CD4-positive, alpha-beta T cell treated with Interleukin-2 at 100 ng/mL for 4 hours (primary cell): ENCODE measurements at regions not wholly inside any gene's neighbourhood (a gene's known extent, or its start where the extent isn't known, plus 50 kb on each side); places are given as distances from the start of the nearest gene placed in this dataset.

Experiments used
- DNase-seq: peaks from one replicate; pipeline ENCODE4 v3.0.0-alpha.2; 2020; ENCODE audit warnings: low spot score

DNA sequence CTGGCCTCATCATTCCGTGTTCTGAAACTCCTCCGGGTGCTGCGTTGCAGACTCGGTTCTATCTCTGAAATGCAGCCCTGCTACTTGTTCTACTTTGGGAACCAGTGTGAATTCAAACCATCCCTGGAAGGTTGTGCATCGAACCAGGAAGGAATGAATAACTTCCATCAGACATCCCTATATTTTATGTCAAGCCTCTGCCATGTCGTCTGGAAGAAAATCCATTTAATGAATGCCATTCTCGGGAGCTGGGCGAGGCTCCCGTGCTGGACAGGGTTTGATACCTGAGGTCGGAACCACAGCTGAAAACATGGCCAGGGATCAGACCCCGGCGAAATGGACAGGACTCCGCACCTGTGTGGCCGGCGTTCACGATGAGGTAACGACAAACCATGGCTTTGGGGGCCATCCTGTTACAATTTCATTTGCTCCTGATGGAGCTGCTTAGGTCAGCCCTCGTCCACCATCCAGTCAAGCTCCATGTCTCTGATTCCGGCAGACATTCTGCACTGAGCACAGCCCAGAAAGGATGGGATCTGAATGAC, 821.6 kb downstream of the GALR1 start:
- DNase-seq: no peak

GRCh38 chr18:78071776-78072175, 822.1 kb downstream of the GALR1 start:
- DNase-seq: no peak

DNA sequence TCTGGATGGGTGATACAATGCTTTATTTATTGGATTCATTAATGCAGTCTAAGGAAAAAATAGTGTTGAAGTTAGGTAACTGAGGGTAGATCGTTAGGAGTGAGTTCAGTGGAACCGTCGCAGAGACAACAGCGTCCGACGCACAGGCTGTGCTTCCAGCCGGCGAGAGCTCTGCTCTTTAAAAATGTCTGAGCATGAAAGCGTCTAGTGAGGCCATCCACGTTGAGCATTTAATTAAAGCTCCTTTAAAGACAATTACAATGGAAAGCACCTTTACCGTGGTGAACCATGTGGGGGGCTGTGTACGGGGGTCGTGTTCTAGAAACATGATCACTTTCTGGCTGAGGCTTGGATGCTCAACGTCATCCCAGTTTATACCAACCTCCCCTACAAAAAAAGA, 822.7 kb downstream of the GALR1 start:
- no peak for DNase-seq

DNA sequence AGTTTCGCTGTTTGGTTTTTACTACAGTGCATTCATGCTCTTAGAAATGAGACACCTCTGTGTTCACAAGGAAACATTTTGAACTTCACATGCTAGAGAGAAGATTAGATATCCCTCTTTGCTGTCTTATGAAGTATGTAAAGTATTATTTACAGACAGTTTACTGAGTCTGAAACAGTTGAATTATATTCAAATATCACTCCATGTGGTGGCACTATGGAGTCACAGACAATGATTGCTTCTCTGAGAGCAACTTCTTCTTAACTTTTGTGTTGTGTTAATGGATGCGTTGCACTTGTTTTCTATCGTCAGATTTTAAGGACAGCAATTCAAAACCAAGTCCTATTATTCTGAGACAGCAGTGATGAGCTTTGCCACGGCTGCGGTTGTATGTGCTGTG, 823.6 kb downstream of the GALR1 start:
- no peak for DNase-seq

DNA sequence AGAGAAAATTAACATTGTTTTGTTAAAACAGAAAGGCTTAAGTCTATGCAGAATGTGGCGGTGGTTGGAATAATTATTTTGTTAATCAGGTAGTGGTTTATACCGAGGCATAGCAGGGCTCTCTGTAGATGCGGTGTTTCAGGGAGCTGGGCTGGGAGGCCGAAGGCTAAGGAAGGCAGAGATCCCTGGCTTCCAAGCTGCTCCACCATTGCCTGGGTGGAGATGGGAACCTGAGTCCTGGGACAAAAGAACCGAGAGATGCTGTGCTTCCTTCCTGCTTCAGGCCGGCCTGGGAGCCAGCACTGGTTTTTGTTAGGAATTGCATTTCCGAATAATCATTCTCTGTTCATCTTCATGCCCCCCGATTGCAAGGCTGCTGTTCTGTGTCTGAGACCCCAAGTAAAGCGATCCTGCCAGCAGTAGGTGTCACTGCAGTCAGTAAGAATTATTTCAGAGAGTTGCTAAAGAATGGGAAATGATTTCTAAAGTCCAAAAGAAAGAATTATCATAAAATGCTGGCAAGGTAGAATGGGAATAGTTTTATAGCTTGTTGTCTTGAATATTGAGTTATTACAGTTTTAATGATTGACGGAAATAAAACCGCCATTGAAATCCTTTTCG, 824.9 kb downstream of the GALR1 start:
- no peak for DNase-seq

DNA sequence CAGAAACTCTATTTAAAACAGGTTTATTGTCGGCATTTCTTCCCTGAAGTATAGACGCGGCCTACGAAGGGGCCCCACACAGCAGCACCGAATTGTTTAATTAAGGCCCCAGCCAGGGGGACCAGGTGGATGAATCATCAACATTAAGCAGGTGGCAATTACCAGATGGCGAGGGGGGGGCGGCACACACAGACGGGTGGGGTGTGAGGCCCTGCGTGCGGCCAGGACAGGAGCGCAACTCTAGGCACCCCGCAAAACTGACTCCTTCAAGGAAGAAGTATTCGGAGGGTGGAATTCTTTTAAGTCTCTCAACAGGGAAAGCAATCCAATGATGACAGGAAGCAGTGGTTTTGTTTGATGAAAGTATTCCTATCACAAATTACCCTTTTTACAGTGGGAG, 830.4 kb downstream of the GALR1 start:
- no peak for DNase-seq

- no peak for DNase-seq
Measured at GRCh38 chr18:78080761-78081160, 831.1 kb downstream of the GALR1 start.

DNA sequence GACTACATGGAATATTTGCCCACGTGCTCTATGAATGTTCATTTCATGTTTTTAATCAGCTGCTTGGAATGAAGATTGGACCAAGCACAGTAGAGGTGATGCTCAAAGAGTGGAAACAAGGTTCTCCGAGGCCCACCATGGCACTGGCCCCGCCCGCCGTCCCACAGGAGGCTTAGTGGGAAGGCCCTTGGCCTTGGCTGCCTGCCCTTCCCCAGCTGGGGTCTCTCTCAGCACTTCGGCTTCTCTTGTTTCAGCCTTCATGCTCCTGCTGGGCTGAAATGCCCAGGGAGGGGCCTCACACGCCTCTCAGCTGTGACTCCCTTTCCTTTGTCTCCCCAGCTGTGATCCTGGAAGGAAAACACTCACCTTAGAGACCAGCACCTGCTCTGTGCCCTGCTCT, 833.2 kb downstream of the GALR1 start:
- no peak for DNase-seq

DNA sequence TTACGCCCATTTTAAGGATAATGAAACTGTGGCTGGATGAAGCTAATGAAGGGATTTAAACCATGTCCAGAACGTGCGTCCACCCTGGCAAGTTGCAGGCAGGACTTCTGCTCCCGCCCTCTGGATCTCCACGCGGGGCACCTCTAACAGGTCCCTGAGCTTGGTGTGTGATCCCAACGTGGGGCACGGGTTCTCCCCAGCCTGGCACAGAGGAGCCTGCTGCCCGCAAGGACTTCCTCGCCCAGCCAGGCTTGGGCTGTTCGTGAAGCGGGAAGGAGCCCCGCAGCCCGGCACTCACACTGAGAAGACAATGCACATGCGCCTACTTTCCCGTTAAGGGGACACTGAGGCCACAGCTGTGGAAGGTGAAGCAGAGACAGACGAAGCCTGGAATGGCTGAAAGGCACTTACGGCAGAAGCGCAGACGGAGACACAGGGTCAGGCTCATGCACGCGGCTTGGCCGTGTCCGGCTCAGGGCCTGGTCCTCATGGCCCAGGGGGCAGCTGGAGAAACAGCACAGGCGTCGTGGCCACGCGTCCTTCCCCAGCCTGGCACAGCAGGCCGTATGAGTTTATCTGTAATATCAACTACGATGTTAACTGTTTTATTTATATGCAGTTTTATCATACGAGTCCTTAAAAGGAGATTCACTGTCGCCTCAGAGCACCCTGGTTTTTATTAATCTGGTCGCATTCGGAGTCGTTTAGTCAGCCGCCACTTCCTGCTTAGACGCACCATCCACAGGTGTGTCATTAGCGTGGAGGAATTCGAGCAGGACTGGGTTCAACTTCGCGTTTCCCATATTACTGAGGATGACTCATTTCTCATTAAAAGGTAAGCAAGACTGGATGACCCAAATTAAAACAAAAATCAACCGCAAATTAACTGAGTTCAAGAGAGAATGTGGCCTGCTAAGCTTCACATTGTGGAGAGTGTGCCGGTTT, 835.9 kb downstream of the GALR1 start:
- DNase-seq: no peak

DNA sequence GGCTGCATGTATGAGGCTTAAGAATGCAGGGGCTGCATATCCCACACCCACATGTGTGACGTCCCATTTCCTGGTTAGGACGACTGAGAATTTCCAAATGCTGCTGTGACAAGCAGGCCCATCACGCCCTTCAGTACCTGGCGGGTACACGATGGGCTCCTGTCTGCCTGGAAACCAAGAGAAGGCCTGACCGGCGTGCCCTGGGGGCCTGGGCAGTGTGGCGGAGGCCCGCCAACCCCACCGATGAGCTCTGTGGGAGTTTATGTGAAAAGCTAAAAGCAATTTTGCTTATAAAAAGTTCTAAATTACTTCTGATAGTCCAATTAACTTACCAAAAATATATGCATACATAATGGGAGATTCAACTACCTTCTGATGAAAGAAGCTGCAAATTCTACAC, 837.3 kb downstream of the GALR1 start:
- no peak for DNase-seq

GRCh38 chr18:78087338-78087737, 837.7 kb downstream of the GALR1 start:
- no peak for DNase-seq

- no peak for DNase-seq
Measured at GRCh38 chr18:78090584-78090983, 840.9 kb downstream of the GALR1 start.

GRCh38 chr18:78092901-78093300, 843.3 kb downstream of the GALR1 start:
- no peak for DNase-seq

GRCh38 chr18:78099979-78100588, 850.4 kb downstream of the GALR1 start:
- DNase-seq: no peak

DNA sequence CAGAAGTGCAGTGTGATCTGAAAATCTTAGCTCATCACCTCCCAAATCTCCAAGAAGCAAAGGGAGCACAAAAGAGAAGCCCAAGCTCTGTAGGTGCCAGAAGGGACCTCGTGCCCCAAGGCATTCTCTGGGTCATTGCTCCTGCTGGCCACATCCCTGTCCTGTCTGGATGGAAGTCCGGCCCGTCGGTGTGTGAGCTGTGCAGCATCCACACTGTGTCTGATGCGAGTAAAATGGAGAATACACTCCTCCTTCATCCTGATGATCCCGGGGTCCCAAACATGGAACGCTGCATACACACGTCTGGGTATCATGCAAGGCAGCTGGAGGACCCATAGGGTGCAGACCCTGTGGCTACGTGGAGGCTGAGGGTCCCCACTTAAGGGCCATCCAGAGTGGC, 851.4 kb downstream of the GALR1 start:
- no peak for DNase-seq

- DNase-seq: no peak
Measured at GRCh38 chr18:78102135-78102534, 852.5 kb downstream of the GALR1 start.

GRCh38 chr18:78105611-78106010, 856.0 kb downstream of the GALR1 start:
- DNase-seq: no peak

DNA sequence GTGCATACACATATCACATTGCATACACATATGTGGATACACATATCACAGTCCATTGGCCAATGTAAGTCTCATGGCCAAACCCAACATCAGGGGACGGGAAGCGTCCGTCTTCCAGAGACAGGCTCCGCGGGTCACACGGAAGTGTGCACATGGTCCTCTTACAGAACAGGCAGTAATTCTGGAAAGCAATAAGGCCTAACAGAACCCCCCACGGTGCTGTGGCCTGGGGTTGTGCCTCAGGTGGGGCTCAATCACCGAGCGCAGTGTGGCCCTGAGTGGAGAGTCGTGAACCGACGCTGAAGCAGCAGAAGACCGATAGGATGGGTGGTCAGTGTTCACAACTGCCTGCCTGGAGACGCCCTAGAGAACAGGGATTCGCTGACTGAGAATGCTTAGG, 857.3 kb downstream of the GALR1 start:
- DNase-seq: no peak

- no peak for DNase-seq
Measured at GRCh38 chr18:78107363-78107762, 857.7 kb downstream of the GALR1 start.

- DNase-seq: no peak
Measured at GRCh38 chr18:78108554-78108953, 858.9 kb downstream of the GALR1 start.

GRCh38 chr18:78113136-78113939, 863.7 kb downstream of the GALR1 start:
- no peak for DNase-seq

DNA sequence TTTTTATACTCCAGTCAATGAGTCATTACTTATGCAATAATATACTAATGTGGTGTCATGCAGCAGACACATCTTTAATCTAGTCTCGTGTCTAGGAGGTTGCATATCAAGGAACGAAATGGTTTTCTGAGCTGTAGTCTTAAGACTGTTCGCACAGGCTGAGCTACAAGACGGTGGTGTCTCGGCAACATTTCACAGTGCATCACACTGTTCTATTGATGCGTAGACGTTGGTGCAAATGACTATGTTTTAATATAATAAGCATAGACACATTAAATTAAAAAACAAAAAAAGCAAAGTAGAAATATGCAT, 864.2 kb downstream of the GALR1 start:
- no peak for DNase-seq
